ENCODE measurements at regions not wholly inside any gene's neighbourhood (a gene's known extent, or its start where the extent isn't known, plus 50 kb on each side); places are given as distances from the start of the nearest gene placed in this dataset.

DNA sequence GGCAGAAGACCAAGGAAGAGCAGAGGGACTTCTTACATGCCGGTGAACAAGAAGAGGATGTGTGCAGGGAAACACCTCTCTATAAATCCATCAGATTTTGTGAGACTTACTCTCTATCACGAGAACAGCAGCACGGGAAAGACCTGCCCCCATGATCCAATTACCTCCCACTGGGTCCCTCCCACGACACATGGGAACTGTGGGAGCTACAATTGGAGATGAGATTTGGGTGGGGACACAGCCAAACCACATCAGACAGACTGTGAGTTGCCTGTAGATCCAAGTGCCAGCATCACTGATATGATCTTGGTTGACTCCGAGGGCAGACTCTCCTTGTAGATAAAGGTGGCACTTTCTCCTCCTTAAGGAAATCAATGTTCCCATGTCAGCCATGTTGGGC lies 414.8 kb upstream of the JARID2 start:
- H3K27me3 Mint-ChIP-seq (ENCODE audit: low read depth in 2 of 2): peaks cover 8 to 12% of the 10 kb centered on the region in 2 donors
- no peak overlapping the region for H3K27ac Mint-ChIP-seq
- H3K36me3 Mint-ChIP-seq: no peaks in the 10 kb centered on the region
- H3K4me3 Mint-ChIP-seq: no peak overlapping the region
- Histone ChIP-seq H3K9me3 (ENCODE audit: control insufficient read depth, insufficient read depth, low read length) (no peaks in the 10 kb centered on the region), H3K27ac (ENCODE audit: low read length) (no peak overlapping the region), H3K27me3 (ENCODE audit: control insufficient read depth, insufficient read depth, low read length) (no peaks in the 10 kb centered on the region), H3K4me1 (ENCODE audit: control insufficient read depth, insufficient read depth, low read length) (no peaks in the 10 kb centered on the region), H3K36me3 (ENCODE audit: control insufficient read depth, insufficient read depth, low read length) (no peaks in the 10 kb centered on the region), H3K4me3 (ENCODE audit: low read length) (no peak overlapping the region)
- WGBS (ENCODE audit: insufficient coverage): 96% methylated on average over 3 of the region's 5 CpGs
- DNase-seq: no peak
- no peak for ATAC-seq
- H3K9me3 Mint-ChIP-seq: no peaks in the 10 kb centered on the region
- no peak for TF ChIP-seq CTCF (IDR thresholded peaks at IDR 0.05)
- intact Hi-C loops (cut with micrococcal nuclease): no loop called here
- no peaks in the 10 kb centered on the region for H3K4me1 Mint-ChIP-seq

- 94% methylated on average over 5 of the region's 6 CpGs for WGBS (ENCODE audit: insufficient coverage)
- H3K9me3 Mint-ChIP-seq: no peaks in the 10 kb centered on the region
- H3K27ac Mint-ChIP-seq: no peak overlapping the region
These were observed 413.9 kb upstream of the JARID2 start for GRCh38 chr6:14831937-14832336.

DNA sequence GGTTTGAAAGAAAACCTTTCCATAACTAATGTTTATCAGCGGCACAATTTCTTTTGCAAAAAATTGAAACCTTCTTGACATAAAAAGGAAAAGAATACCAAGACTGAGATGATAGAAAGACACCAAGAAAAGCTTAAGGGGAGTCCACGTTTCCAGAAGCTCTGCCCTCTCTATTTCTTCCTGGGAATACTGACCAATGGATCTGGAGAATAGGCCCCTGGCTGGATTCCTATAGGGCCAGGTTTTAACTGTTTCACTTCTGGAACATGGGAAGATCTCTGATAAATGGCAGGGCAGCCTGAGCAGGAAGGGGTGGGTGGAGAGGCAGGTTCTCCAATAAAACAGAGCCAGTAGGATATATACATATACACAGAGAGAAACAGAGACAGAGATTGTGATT lies 413.4 kb upstream of the JARID2 start:
- intact Hi-C loops (cut with micrococcal nuclease): no loop called here
- no peaks in the 10 kb centered on the region for H3K36me3 Mint-ChIP-seq
- no peaks in the 10 kb centered on the region for H3K9me3 Mint-ChIP-seq
- TF ChIP-seq CTCF (IDR thresholded peaks at IDR 0.05): no peak
- H3K4me1 Mint-ChIP-seq: no peaks in the 10 kb centered on the region
- H3K27me3 Mint-ChIP-seq (ENCODE audit: low read depth in 2 of 2): peaks cover 9 to 12% of the 10 kb centered on the region in 2 donors
- Histone ChIP-seq H3K4me3 (ENCODE audit: low read length) (no peak overlapping the region), H3K27ac (ENCODE audit: low read length) (no peak overlapping the region), H3K36me3 (ENCODE audit: control insufficient read depth, insufficient read depth, low read length) (no peaks in the 10 kb centered on the region), H3K9me3 (ENCODE audit: control insufficient read depth, insufficient read depth, low read length) (no peaks in the 10 kb centered on the region), H3K27me3 (ENCODE audit: control insufficient read depth, insufficient read depth, low read length) (no peaks in the 10 kb centered on the region), H3K4me1 (ENCODE audit: control insufficient read depth, insufficient read depth, low read length) (no peaks in the 10 kb centered on the region)
- ATAC-seq (no peak), DNase-seq (no peak)
- 88% methylated on average over 2 of the region's 2 CpGs for WGBS (ENCODE audit: insufficient coverage)
- no peak overlapping the region for H3K27ac Mint-ChIP-seq
- no peak overlapping the region for H3K4me3 Mint-ChIP-seq

More at GRCh38 chr6:14831937-14832336, 413.9 kb upstream of the JARID2 start:
- TF ChIP-seq CTCF (IDR thresholded peaks at IDR 0.05): no peak
- Histone ChIP-seq H3K27me3 (ENCODE audit: control insufficient read depth, insufficient read depth, low read length) (no peaks in the 10 kb centered on the region), H3K4me1 (ENCODE audit: control insufficient read depth, insufficient read depth, low read length) (no peaks in the 10 kb centered on the region), H3K4me3 (ENCODE audit: low read length) (no peak overlapping the region), H3K9me3 (ENCODE audit: control insufficient read depth, insufficient read depth, low read length) (no peaks in the 10 kb centered on the region), H3K27ac (ENCODE audit: low read length) (no peak overlapping the region), H3K36me3 (ENCODE audit: control insufficient read depth, insufficient read depth, low read length) (no peaks in the 10 kb centered on the region)
- Mint-ChIP-seq H3K4me1 (no peaks in the 10 kb centered on the region), H3K36me3 (no peaks in the 10 kb centered on the region), H3K27me3 (ENCODE audit: low read depth in 2 of 2) (peaks cover 11 to 12% of the 10 kb centered on the region in 2 donors), H3K4me3 (no peak overlapping the region)
- no peak for DNase-seq
- ATAC-seq: no peak
- intact Hi-C loops (cut with micrococcal nuclease): no loop called here

DNA sequence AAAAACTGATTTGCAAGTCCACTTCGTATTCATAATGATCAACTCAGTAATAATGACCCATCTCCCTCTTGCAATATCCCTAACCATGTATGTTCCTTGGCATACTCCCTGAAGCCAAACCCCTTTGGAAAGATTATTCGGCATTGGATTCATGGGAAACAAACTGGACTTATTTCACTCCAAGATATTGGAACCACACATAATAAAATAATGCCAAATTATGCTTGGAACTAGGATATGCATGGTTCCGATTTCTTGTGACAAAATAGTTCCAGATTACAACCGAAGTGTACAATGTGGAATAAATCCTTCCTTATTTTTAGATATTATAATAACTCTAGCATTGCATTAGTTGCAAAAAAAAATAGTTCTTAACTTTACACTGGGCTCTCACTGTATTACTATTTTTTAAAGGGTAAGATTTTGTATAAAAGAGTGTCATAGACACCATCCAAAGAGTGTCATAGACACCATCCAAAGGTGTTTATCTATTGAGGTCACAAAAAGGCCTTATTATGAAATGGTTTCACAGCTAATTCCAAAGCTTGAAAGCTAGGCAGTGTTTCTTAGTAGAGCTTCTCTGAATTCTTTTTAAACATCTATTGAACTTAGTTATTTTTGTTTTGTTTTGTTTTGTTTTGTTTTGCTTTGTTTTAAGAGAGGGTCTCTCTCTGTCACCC lies 410.9 kb upstream of the JARID2 start:
- Histone ChIP-seq H3K4me3 (ENCODE audit: low read length) (no peak overlapping the region), H3K27me3 (ENCODE audit: control insufficient read depth, insufficient read depth, low read length) (no peaks in the 10 kb centered on the region), H3K27ac (ENCODE audit: low read length) (no peak overlapping the region), H3K36me3 (ENCODE audit: control insufficient read depth, insufficient read depth, low read length) (no peaks in the 10 kb centered on the region), H3K4me1 (ENCODE audit: control insufficient read depth, insufficient read depth, low read length) (no peaks in the 10 kb centered on the region), H3K9me3 (ENCODE audit: control insufficient read depth, insufficient read depth, low read length) (no peaks in the 10 kb centered on the region)
- H3K36me3 Mint-ChIP-seq: no peaks in the 10 kb centered on the region
- peaks cover 15 to 23% of the 10 kb centered on the region in 2 donors for H3K27me3 Mint-ChIP-seq (ENCODE audit: low read depth in 2 of 2)
- no peak overlapping the region for H3K4me3 Mint-ChIP-seq
- TF ChIP-seq CTCF (IDR thresholded peaks at IDR 0.05): no peak
- ATAC-seq: peak in 2 of 3 donors; percentile 57 to 63
- no peak for DNase-seq
- no peak overlapping the region for H3K27ac Mint-ChIP-seq
- no peaks in the 10 kb centered on the region for H3K4me1 Mint-ChIP-seq
- 96% methylated on average over 2 of the region's 4 CpGs for WGBS (ENCODE audit: insufficient coverage)
- intact Hi-C loops (cut with micrococcal nuclease): no loop called here
- H3K9me3 Mint-ChIP-seq: no peaks in the 10 kb centered on the region
